ENCODE measurements at regions not wholly inside any gene's neighbourhood (a gene's known extent, or its start where the extent isn't known, plus 50 kb on each side); places are given as distances from the start of the nearest gene placed in this dataset.

DNA sequence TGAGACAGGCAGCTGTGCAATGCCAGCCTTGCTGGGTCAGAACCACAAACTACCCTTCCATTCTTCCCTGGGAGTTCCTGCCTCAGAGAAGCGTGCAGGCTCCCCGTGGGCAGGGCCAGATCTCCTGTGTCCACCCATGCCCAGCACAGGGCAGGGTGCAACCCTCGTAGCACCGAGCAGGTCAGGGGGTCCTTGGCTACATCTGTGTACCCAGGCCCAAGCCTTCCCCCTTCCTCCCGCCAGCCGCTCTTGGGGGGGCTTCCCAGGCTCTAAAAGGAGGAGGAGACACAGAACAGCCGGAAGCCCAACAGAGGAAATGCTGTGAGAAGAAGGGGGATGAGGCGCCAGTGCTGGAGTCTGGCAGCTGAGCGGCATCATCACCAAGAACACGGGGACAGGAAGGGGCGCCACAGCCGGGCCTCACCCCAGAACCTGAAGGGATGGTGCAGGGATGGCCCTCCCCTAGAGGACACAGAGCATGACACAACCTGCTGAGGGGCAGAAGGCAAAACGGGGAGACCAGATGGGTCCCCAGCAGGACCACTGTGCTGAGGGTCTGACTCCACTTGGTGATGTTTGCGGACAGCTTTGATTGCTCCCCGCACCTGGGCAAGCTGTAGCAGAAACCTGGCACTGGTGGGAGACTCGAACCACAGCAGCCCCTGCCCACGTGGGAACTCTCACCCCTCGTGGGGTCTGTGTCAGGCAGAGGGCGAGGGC, 233.2 kb downstream of the NPHP4 start:
- Histone ChIP-seq H3K36me3 (no peaks in the 10 kb centered on the region), H3K9me3 (peaks cover 0 to 25% (median 6%) of the 10 kb centered on the region in 11 donors), H3K4me1 (no peaks in the 10 kb centered on the region), H3K4me3 (no peak overlapping the region), H3K27me3 (peaks cover 0 to 51% (median 18%) of the 10 kb centered on the region in 7 donors), H3K27ac (no peak overlapping the region)
- TF ChIP-seq, protein P1, sequence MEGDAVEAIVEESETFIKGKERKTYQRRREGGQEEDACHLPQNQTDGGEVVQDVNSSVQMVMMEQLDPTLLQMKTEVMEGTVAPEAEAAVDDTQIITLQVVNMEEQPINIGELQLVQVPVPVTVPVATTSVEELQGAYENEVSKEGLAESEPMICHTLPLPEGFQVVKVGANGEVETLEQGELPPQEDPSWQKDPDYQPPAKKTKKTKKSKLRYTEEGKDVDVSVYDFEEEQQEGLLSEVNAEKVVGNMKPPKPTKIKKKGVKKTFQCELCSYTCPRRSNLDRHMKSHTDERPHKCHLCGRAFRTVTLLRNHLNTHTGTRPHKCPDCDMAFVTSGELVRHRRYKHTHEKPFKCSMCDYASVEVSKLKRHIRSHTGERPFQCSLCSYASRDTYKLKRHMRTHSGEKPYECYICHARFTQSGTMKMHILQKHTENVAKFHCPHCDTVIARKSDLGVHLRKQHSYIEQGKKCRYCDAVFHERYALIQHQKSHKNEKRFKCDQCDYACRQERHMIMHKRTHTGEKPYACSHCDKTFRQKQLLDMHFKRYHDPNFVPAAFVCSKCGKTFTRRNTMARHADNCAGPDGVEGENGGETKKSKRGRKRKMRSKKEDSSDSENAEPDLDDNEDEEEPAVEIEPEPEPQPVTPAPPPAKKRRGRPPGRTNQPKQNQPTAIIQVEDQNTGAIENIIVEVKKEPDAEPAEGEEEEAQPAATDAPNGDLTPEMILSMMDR (IDR thresholded peaks at IDR 0.05) = no peak
- intact Hi-C loops (cut with DNase I) = loop anchor here in 1 of 10 donors (10.0 kb wide), 1 partner anchor 1104 kb away; the partner anchor contains the start of gene AJAP1
- WGBS, 2 donors = 63 to 67% methylated on average over 19 of the region's 19 CpGs
- no peak for DNase-seq
- no peak for ATAC-seq

DNA sequence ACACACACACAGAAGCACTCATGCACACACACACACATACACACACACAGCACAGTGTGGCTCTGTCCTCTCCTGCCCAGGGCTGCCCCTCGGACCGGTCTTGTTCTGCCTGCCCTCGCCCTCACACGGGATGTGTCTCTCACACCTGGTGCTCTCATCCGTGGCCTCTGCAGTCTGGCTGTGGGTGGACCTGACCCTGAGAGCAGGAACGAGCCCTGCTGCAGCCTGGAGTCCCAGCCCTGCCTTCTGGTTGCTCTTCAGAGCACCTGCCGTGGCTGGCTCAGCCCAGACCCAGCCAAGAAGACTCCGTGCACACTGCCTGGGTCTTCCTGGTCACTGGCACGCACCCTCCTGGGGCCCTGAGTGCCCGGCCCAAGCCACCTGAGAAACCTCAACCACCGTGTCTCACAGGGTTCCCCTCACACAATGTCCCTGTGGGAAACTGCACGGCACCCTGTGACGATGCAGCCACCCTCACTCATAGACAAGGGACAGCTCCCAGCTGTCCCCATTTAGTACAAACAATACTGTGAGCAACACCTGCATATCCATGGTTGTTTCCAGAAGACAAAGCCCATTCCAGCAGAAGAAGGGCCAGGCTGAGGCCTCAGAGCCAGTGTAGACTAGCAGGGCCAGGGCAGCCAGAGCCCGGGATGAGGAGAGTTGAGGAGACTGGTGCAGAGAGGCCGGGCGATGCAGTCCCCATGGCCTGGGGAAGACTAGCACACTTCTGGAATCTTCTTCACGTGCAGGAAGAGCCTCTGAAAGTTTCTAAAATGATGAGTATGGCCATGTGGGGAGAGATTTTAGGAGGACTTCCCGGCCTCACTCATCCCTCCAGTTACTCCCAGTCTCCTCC, 234.0 kb downstream of the NPHP4 start:
- no peaks in the 10 kb centered on the region for H3K36me3 ChIP-seq
- WGBS, 2 donors = 70 to 74% methylated on average over 18 of the region's 18 CpGs
- no peaks in the 10 kb centered on the region for H3K4me1 ChIP-seq
- TF ChIP-seq, protein P1 (IDR thresholded peaks at IDR 0.05) = no peak
- ATAC-seq (peak in 2 of 8 donors; percentile 17 to 39), DNase-seq (no peak)
- intact Hi-C loops (cut with DNase I) = loop anchor here in 1 of 10 donors (10.0 kb wide), 1 partner anchor 1103 kb away; the partner anchor contains the start of gene AJAP1
- H3K9me3 ChIP-seq = peaks cover 0 to 21% (median 5%) of the 10 kb centered on the region in 11 donors
- H3K27ac ChIP-seq = no peak overlapping the region
- H3K4me3 ChIP-seq = no peak overlapping the region
- peaks cover 0 to 44% (median 12%) of the 10 kb centered on the region in 7 donors for H3K27me3 ChIP-seq

GRCh38 chr1:5757187-5757805, 234.9 kb downstream of the NPHP4 start:
- DNase-seq = no peak
- H3K27me3 ChIP-seq = peaks cover 0 to 39% (median 12%) of the 10 kb centered on the region in 7 donors
- H3K4me1 ChIP-seq = peaks cover 0 to 8% (median 2%) of the 10 kb centered on the region in 9 donors
- H3K4me3 ChIP-seq = no peak overlapping the region
- intact Hi-C loops (cut with DNase I) = loop anchor here in 1 of 10 donors (10.0 kb wide), 1 partner anchor 1102 kb away; the partner anchor contains the start of gene AJAP1
- no peak overlapping the region for H3K27ac ChIP-seq
- 83 to 89% methylated on average over 18 of the region's 18 CpGs for WGBS, 2 donors
- TF ChIP-seq, protein P1 (IDR thresholded peaks at IDR 0.05) = no peak
- H3K36me3 ChIP-seq = no peaks in the 10 kb centered on the region
- no peak for ATAC-seq
- peaks cover 0 to 12% (median 0%) of the 10 kb centered on the region in 11 donors for H3K9me3 ChIP-seq

All from heart right ventricle (tissue), 16 donors.